SK-N-MC (cell line): ENCODE measurements at regions not wholly inside any gene's neighbourhood (a gene's known extent, or its start where the extent isn't known, plus 50 kb on each side); places are given as distances from the start of the nearest gene placed in this dataset.
A peak's percentile ranks its signal among the peaks of the same experiment; 100 is the strongest.

Source experiments
- DNase-seq: peaks from one replicate; pipeline ENCODE4 v3.0.0-alpha.2; 2011; ENCODE audit warnings: low read depth, low spot score
- H3K27ac ChIP-seq: fragments of 200-600 bp; sonication (generic); 2 replicates; pipeline ENCODE4 v1.5.1; 2016; ENCODE audit warnings: mixed run types
- H3K36me3 ChIP-seq: fragments of 200-600 bp; sonication (generic); 2 replicates; pipeline ENCODE4 v1.6.1; 2017; ENCODE audit warnings: antibody characterized with exemption, low read length, mixed read lengths; ENCODE audit not compliant: insufficient read depth
- H3K4me3 ChIP-seq: fragments of 200-600 bp; sonication (generic); 2 replicates; pipeline ENCODE4 v1.5.1; 2016
- H3K9ac ChIP-seq: fragments of 200-600 bp; sonication (generic); 2 replicates; pipeline ENCODE4 v1.8.0; 2017; ENCODE audit warnings: mixed run types, mixed read lengths; ENCODE audit not compliant: insufficient read length
- H3K9me3 ChIP-seq: fragments of 200-600 bp; sonication (generic); 2 replicates; pipeline ENCODE4 v1.6.1; 2017; ENCODE audit warnings: low read depth, mild to moderate bottlenecking, antibody characterized with exemption, low read length, moderate library complexity, mixed read lengths
- EZH2 ChIP-seq: fragments of 200-600 bp; sonication (generic); IDR thresholded peaks from one replicate; pipeline ENCODE4 v1.6.1; 2017; ENCODE audit warnings: antibody characterized with exemption
- FOXP2 ChIP-seq: optimal IDR thresholded peaks from 2 replicates; pipeline ENCODE3; 2011; ENCODE audit warnings: mild to moderate bottlenecking, moderate library complexity; ENCODE audit not compliant: insufficient read depth; ENCODE audit errors: extremely low read length, control extremely low read depth
- POLR2AphosphoS5 ChIP-seq: IDR thresholded peaks from 2 replicates; pipeline ENCODE4 v1.6.1; 2012; ENCODE audit warnings: mild to moderate bottlenecking, low read depth, low read length, borderline replicate concordance

GRCh38 chr10:63862860-63863259 lies 341.7 kb downstream of the REEP3 start:
- no peak for DNase-seq
- no peak for TF ChIP-seq EZH2
- no peak for TF ChIP-seq FOXP2
- TF ChIP-seq POLR2AphosphoS5: no peak
- H3K9ac ChIP-seq: no peak overlapping the region
- H3K4me3 ChIP-seq: no peak overlapping the region
- no peak overlapping the region for H3K27ac ChIP-seq
- H3K9me3 ChIP-seq: no peaks in the 10 kb centered on the region
- H3K36me3 ChIP-seq: no peaks in the 10 kb centered on the region

GRCh38 chr10:63865210-63865609 lies 344.0 kb downstream of the REEP3 start:
- TF ChIP-seq EZH2: no peak
- no peak for TF ChIP-seq POLR2AphosphoS5
- no peak overlapping the region for H3K4me3 ChIP-seq
- no peaks in the 10 kb centered on the region for H3K36me3 ChIP-seq
- no peaks in the 10 kb centered on the region for H3K9me3 ChIP-seq
- DNase-seq: no peak
- no peak overlapping the region for H3K27ac ChIP-seq
- no peak overlapping the region for H3K9ac ChIP-seq

GRCh38 chr10:63866075-63866746 lies 345.0 kb downstream of the REEP3 start:
- TF ChIP-seq EZH2 (no peak), POLR2AphosphoS5 (no peak), FOXP2 (no peak)
- no peak overlapping the region for H3K9ac ChIP-seq
- H3K27ac ChIP-seq: no peak overlapping the region
- H3K36me3 ChIP-seq: no peaks in the 10 kb centered on the region
- peak overlapping the region; percentile 71 for H3K4me3 ChIP-seq
- H3K9me3 ChIP-seq: no peaks in the 10 kb centered on the region
- peak; percentile 34 for DNase-seq

- TF ChIP-seq POLR2AphosphoS5: no peak
- TF ChIP-seq FOXP2: no peak
- H3K9ac ChIP-seq: no peak overlapping the region
- H3K9me3 ChIP-seq: no peaks in the 10 kb centered on the region
- H3K4me3 ChIP-seq: no peak overlapping the region; the same call in 1 of the 2 replicates
- H3K36me3 ChIP-seq: no peaks in the 10 kb centered on the region
- no peak for DNase-seq
- H3K27ac ChIP-seq: no peak overlapping the region
These were observed 345.5 kb downstream of the REEP3 start for GRCh38 chr10:63866747-63867140.

GRCh38 chr10:63878428-63878827 lies 357.2 kb downstream of the REEP3 start:
- no peak for TF ChIP-seq EZH2
- no peak for TF ChIP-seq FOXP2
- TF ChIP-seq POLR2AphosphoS5: no peak
- no peak overlapping the region for H3K9ac ChIP-seq
- no peaks in the 10 kb centered on the region for H3K36me3 ChIP-seq
- DNase-seq: no peak
- no peaks in the 10 kb centered on the region for H3K9me3 ChIP-seq
- H3K27ac ChIP-seq: no peak overlapping the region
- H3K4me3 ChIP-seq: no peak overlapping the region

GRCh38 chr10:63883861-63884260 lies 362.7 kb downstream of the REEP3 start:
- Histone ChIP-seq H3K27ac (no peak overlapping the region), H3K4me3 (no peak overlapping the region), H3K9me3 (no peaks in the 10 kb centered on the region), H3K9ac (no peak overlapping the region), H3K36me3 (no peaks in the 10 kb centered on the region)
- TF ChIP-seq EZH2 (no peak), FOXP2 (no peak), POLR2AphosphoS5 (no peak)
- DNase-seq: no peak

GRCh38 chr10:63884426-63884825 lies 363.2 kb downstream of the REEP3 start:
- Histone ChIP-seq H3K9ac (no peak overlapping the region), H3K4me3 (no peak overlapping the region), H3K36me3 (no peaks in the 10 kb centered on the region), H3K9me3 (no peaks in the 10 kb centered on the region), H3K27ac (no peak overlapping the region)
- no peak for DNase-seq
- TF ChIP-seq POLR2AphosphoS5 (no peak), FOXP2 (no peak), EZH2 (no peak)

- Histone ChIP-seq H3K36me3 (no peaks in the 10 kb centered on the region), H3K9me3 (no peaks in the 10 kb centered on the region), H3K4me3 (no peak overlapping the region), H3K27ac (no peak overlapping the region), H3K9ac (no peak overlapping the region)
- DNase-seq: no peak
- TF ChIP-seq EZH2 (no peak), FOXP2 (no peak), POLR2AphosphoS5 (no peak)
These were observed 364.0 kb downstream of the REEP3 start for GRCh38 chr10:63885156-63885555.
